HepG2 (cell line): ENCODE measurements at regions not wholly inside any gene's neighbourhood (a gene's known extent, or its start where the extent isn't known, plus 50 kb on each side); places are given as distances from the start of the nearest gene placed in this dataset.

ENCODE experiments used
- ARNT ChIP-seq: fragments of 450-650 bp; IDR thresholded peaks from 2 replicates; pipeline ENCODE4 v1.6.1; 2017
- ARNTL ChIP-seq: sonication (generic); formaldehyde crosslinking; IDR thresholded peaks from 2 replicates; pipeline ENCODE4 v1.4.0; 2020; ENCODE audit warnings: mild to moderate bottlenecking, missing genetic modification reagents
- BCL6 ChIP-seq: IDR thresholded peaks from 2 replicates; pipeline ENCODE4 v1.6.1; 2016; ENCODE audit warnings: missing genetic modification reagents, missing compliant biosample characterization
- ELF1 ChIP-seq: sonication (generic); formaldehyde crosslinking; IDR thresholded peaks from 2 replicates; pipeline ENCODE4 v1.4.0; 2020; ENCODE audit warnings: missing genetic modification reagents
- GLI4 ChIP-seq: sonication (generic); formaldehyde crosslinking; IDR thresholded peaks from 2 replicates; pipeline ENCODE4 v1.5.1; 2020; ENCODE audit warnings: missing genetic modification reagents, mild to moderate bottlenecking, moderate library complexity, borderline replicate concordance
- HNRNPH1 ChIP-seq: fragments of 200-400 bp; formaldehyde crosslinking; optimal IDR thresholded peaks from 2 replicates; pipeline ENCODE3; 2017; ENCODE audit warnings: mild to moderate bottlenecking, low read depth, low read length
- MBD4 ChIP-seq: IDR thresholded peaks from 2 replicates; pipeline ENCODE4 v1.6.1; 2012; ENCODE audit warnings: low read length, inconsistent platforms, borderline replicate concordance
- MTF2 ChIP-seq: sonication (generic); formaldehyde crosslinking; IDR thresholded peaks from 2 replicates; pipeline ENCODE4 v1.5.0; 2020; ENCODE audit warnings: missing genetic modification reagents, borderline replicate concordance
- TF ChIP-seq, protein P1 (sequence below): sonication (generic); formaldehyde crosslinking; IDR thresholded peaks from 2 replicates; pipeline ENCODE4 v1.5.1; 2020; ENCODE audit warnings: mild to moderate bottlenecking, missing genetic modification reagents, moderate library complexity
- TF ChIP-seq, protein P2 (sequence below): sonication (generic); formaldehyde crosslinking; IDR thresholded peaks from 2 replicates; pipeline ENCODE4 v1.5.1; 2020; ENCODE audit warnings: mild to moderate bottlenecking, missing genetic modification reagents, borderline replicate concordance
- TF ChIP-seq, protein P3 (sequence below): sonication (generic); formaldehyde crosslinking; IDR thresholded peaks from 2 replicates; pipeline ENCODE4 v1.4.0; 2020; ENCODE audit warnings: missing genetic modification reagents, mild to moderate bottlenecking, borderline replicate concordance
- TF ChIP-seq, protein P4 (sequence below): sonication (generic); formaldehyde crosslinking; conservative IDR thresholded peaks from 2 replicates; pipeline ENCODE4 v1.4.0; 2020; ENCODE audit warnings: missing genetic modification reagents
- TF ChIP-seq, protein P5 (sequence below): sonication (generic); formaldehyde crosslinking; conservative IDR thresholded peaks from 2 replicates; pipeline ENCODE4 v1.4.0; 2020; ENCODE audit warnings: missing genetic modification reagents
- TF ChIP-seq, protein P6 (sequence below), 2 experiments: IDR thresholded peaks; 2 replicates each; pipeline ENCODE4 v1.6.1; 2011 to 2012; ENCODE audit warnings: low read length in 2 of 2, borderline replicate concordance in 1 of 2, low read depth in 1 of 2, mild to moderate bottlenecking in 1 of 2, moderate library complexity in 1 of 2

DNA sequence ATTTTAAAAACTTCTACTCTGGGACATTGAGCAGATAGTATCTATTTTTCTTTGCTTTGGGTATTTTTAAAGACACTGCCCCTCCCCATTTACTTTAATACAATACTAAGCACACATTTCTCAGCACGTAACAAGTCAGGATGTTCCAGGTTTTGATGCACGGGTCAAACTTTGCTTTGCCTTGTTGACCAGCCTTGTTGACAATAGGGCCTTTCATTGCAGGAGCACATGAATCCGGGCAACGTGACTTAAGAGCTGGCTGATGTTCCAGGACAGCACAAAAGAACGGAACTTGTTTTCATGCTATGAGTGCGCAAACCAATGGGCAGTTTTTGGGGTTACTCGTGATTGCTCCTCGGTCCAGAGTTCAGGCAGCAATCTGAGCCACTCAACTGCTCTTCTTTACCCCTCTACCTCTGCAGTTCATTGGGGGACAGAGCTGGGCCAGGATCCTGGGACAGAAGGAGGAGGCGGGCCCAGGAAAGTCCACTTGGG is 78.6 kb upstream of the SLC22A16 start (continued):
- TF ChIP-seq, protein P1, sequence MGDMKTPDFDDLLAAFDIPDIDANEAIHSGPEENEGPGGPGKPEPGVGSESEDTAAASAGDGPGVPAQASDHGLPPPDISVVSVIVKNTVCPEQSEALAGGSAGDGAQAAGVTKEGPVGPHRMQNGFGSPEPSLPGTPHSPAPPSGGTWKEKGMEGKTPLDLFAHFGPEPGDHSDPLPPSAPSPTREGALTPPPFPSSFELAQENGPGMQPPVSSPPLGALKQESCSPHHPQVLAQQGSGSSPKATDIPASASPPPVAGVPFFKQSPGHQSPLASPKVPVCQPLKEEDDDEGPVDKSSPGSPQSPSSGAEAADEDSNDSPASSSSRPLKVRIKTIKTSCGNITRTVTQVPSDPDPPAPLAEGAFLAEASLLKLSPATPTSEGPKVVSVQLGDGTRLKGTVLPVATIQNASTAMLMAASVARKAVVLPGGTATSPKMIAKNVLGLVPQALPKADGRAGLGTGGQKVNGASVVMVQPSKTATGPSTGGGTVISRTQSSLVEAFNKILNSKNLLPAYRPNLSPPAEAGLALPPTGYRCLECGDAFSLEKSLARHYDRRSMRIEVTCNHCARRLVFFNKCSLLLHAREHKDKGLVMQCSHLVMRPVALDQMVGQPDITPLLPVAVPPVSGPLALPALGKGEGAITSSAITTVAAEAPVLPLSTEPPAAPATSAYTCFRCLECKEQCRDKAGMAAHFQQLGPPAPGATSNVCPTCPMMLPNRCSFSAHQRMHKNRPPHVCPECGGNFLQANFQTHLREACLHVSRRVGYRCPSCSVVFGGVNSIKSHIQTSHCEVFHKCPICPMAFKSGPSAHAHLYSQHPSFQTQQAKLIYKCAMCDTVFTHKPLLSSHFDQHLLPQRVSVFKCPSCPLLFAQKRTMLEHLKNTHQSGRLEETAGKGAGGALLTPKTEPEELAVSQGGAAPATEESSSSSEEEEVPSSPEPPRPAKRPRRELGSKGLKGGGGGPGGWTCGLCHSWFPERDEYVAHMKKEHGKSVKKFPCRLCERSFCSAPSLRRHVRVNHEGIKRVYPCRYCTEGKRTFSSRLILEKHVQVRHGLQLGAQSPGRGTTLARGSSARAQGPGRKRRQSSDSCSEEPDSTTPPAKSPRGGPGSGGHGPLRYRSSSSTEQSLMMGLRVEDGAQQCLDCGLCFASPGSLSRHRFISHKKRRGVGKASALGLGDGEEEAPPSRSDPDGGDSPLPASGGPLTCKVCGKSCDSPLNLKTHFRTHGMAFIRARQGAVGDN (CRISPR knock-in tag), result peak; percentile 75
- 0 out of 2 replicates have a peak, but pooled peaks have one; percentile 12 for TF ChIP-seq GLI4 (CRISPR knock-in tag)
- TF ChIP-seq ARNT, result no peak
- TF ChIP-seq, protein P2, sequence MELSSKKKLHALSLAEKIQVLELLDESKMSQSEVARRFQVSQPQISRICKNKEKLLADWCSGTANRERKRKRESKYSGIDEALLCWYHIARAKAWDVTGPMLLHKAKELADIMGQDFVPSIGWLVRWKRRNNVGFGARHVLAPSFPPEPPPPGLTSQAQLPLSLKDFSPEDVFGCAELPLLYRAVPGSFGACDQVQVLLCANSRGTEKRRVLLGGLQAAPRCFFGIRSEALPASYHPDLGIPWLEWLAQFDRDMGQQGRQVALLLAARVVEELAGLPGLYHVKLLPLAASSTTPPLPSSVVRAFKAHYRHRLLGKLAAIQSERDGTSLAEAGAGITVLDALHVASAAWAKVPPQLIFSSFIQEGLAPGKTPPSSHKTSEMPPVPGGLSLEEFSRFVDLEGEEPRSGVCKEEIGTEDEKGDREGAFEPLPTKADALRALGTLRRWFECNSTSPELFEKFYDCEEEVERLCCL (CRISPR knock-in tag), result 0 out of 2 replicates have a peak, but pooled peaks have one; percentile 29
- TF ChIP-seq ARNTL, result peak; percentile 100
- TF ChIP-seq, protein P3, sequence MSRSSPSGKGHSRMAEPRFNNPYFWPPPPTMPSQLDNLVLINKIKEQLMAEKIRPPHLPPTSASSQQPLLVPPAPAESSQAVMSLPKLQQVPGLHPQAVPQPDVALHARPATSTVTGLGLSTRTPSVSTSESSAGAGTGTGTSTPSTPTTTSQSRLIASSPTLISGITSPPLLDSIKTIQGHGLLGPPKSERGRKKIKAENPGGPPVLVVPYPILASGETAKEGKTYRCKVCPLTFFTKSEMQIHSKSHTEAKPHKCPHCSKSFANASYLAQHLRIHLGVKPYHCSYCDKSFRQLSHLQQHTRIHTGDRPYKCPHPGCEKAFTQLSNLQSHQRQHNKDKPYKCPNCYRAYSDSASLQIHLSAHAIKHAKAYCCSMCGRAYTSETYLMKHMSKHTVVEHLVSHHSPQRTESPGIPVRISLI, result peak; percentile 69; the same call in 1 of the 2 replicates
- TF ChIP-seq, protein P4, sequence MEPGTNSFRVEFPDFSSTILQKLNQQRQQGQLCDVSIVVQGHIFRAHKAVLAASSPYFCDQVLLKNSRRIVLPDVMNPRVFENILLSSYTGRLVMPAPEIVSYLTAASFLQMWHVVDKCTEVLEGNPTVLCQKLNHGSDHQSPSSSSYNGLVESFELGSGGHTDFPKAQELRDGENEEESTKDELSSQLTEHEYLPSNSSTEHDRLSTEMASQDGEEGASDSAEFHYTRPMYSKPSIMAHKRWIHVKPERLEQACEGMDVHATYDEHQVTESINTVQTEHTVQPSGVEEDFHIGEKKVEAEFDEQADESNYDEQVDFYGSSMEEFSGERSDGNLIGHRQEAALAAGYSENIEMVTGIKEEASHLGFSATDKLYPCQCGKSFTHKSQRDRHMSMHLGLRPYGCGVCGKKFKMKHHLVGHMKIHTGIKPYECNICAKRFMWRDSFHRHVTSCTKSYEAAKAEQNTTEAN, result peak; percentile 57; the same call in 1 of the 2 replicates
- TF ChIP-seq ELF1 (CRISPR knock-in tag), result peak; percentile 64
- TF ChIP-seq, protein P5, sequence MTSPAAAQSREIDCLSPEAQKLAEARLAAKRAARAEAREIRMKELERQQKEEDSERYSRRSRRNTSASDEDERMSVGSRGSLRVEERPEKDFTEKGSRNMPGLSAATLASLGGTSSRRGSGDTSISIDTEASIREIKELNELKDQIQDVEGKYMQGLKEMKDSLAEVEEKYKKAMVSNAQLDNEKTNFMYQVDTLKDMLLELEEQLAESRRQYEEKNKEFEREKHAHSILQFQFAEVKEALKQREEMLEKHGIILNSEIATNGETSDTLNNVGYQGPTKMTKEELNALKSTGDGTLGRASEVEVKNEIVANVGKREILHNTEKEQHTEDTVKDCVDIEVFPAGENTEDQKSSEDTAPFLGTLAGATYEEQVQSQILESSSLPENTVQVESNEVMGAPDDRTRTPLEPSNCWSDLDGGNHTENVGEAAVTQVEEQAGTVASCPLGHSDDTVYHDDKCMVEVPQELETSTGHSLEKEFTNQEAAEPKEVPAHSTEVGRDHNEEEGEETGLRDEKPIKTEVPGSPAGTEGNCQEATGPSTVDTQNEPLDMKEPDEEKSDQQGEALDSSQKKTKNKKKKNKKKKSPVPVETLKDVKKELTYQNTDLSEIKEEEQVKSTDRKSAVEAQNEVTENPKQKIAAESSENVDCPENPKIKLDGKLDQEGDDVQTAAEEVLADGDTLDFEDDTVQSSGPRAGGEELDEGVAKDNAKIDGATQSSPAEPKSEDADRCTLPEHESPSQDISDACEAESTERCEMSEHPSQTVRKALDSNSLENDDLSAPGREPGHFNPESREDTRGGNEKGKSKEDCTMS (CRISPR knock-in tag), result no peak
- TF ChIP-seq, protein P6, sequence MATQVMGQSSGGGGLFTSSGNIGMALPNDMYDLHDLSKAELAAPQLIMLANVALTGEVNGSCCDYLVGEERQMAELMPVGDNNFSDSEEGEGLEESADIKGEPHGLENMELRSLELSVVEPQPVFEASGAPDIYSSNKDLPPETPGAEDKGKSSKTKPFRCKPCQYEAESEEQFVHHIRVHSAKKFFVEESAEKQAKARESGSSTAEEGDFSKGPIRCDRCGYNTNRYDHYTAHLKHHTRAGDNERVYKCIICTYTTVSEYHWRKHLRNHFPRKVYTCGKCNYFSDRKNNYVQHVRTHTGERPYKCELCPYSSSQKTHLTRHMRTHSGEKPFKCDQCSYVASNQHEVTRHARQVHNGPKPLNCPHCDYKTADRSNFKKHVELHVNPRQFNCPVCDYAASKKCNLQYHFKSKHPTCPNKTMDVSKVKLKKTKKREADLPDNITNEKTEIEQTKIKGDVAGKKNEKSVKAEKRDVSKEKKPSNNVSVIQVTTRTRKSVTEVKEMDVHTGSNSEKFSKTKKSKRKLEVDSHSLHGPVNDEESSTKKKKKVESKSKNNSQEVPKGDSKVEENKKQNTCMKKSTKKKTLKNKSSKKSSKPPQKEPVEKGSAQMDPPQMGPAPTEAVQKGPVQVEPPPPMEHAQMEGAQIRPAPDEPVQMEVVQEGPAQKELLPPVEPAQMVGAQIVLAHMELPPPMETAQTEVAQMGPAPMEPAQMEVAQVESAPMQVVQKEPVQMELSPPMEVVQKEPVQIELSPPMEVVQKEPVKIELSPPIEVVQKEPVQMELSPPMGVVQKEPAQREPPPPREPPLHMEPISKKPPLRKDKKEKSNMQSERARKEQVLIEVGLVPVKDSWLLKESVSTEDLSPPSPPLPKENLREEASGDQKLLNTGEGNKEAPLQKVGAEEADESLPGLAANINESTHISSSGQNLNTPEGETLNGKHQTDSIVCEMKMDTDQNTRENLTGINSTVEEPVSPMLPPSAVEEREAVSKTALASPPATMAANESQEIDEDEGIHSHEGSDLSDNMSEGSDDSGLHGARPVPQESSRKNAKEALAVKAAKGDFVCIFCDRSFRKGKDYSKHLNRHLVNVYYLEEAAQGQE (IDR thresholded peaks at IDR 0.05; ENCODE audit: borderline replicate concordance in 1 of 2, low read depth in 1 of 2, low read length in 2 of 2), result peak in 1 of 2 experiments; percentile 28; a peak in 1 of 4 replicates
- no peak for TF ChIP-seq MTF2
- TF ChIP-seq BCL6 (CRISPR knock-in tag), result peak; percentile 90
- no peak for TF ChIP-seq HNRNPH1
- TF ChIP-seq MBD4, result peak; percentile 42
